ENCODE measurements at regions not wholly inside any gene's neighbourhood (a gene's known extent, or its start where the extent isn't known, plus 50 kb on each side); places are given as distances from the start of the nearest gene placed in this dataset.
A peak's percentile ranks its signal among the peaks of the same experiment; 100 is the strongest.

DNA sequence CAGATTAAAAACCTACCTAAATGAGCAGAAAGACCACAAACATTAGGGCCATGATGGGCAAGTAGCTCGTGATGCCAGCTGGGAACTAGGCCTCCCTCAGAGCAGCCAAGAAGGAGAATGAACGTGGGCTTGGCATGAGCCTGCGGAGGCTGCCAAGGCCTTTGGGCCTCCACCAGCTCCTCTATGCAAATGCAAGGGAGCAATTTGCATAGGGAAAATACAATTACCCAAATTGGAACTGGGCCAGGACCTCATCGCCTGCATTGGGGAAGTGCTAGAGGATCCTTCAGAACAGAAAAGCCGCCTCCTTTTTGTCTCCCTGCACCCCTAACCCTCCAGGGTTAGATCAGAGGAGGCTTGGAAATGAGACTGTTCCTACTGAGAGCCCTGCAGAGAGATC, 326.4 kb downstream of the SMAD2 start:
- no peak for TF ChIP-seq CTCF (conservative IDR thresholded peaks at IDR 0.05; ENCODE audit: low read length)
- DNase-seq (ENCODE audit: low read depth) = no peak
- H3K4me3 ChIP-seq (ENCODE audit: low read length) = no peak overlapping the region

- H3K4me3 ChIP-seq (ENCODE audit: low read length) = no peak overlapping the region
- no peak for DNase-seq (ENCODE audit: low read depth)
- no peak for TF ChIP-seq CTCF (conservative IDR thresholded peaks at IDR 0.05; ENCODE audit: low read length)
Observed at GRCh38 chr18:47603158-47603557, 327.3 kb downstream of the SMAD2 start.

GRCh38 chr18:47602273-47602897, 328.1 kb downstream of the SMAD2 start:
- no peak overlapping the region for H3K4me3 ChIP-seq (ENCODE audit: low read length)
- no peak for TF ChIP-seq CTCF (conservative IDR thresholded peaks at IDR 0.05; ENCODE audit: low read length)
- DNase-seq (ENCODE audit: low read depth) = no peak

DNA sequence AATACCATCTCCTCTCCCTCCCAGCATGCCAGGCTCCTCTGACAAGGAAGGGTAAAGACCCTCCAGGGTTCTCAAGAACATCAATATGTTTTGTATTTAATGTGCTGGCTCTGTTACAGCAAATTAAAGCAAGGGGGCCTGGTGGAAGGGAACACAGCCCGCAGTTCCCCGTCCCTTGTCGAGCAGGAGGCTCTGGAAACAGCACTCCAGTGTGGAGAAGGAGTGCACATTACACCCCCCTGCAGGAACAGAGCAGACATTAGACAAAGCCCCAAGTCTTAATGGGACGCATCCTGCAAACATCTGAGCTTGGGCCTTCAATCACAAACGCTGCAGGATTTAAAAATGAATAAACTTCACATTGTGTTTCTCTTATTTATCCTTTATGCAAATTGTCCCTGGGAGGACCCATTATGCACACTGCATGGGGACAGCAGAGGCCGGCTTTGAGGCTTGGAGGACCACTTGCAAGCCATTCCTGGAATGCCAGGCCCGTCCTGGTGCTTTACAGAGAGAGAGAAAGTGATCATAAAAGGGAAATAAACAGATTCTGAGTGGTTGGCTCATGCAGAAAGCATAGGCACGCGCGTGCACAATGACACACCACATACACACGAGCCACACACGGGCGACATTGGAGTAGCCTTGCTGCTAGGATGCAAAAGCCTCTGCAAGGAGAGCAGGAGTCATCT, 328.7 kb downstream of the SMAD2 start:
- DNase-seq (ENCODE audit: low read depth) = no peak
- no peak overlapping the region for H3K4me3 ChIP-seq (ENCODE audit: low read length)
- TF ChIP-seq CTCF (conservative IDR thresholded peaks at IDR 0.05; ENCODE audit: low read length) = no peak

DNA sequence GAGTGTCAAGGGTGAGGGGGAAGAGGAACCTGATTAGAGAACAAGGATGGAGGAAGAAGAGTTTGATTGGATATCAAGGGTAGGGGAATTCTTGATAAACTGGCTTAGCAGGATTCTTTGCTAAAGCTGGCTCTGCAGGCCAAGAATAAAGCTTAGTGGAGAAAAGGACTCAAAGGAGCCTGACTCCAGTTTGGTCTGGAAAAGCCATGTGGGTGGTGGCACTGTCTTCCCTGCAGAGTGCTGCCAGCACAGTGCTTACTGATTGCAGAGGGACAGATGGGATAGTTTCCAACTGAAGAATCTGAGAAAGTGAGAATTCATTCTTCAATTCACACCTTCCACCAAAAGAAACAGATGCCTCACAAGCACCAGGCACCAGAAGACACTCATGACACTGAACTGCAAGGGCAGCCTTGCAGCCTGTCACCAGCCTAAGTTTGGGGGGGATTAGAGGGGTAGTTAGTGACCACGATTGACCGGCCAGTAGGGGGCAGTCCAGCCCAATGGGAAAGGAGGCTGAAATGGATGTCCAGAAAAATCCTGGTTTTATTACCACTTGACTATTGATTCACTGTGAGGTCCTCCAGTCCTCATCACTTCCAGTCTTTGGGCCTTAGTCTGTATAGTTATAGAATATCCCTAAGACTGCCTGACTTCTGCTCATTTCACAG, 334.5 kb downstream of the SMAD2 start:
- TF ChIP-seq CTCF (conservative IDR thresholded peaks at IDR 0.05; ENCODE audit: low read length) = peak; percentile 22
- DNase-seq (ENCODE audit: low read depth) = no peak
- H3K4me3 ChIP-seq (ENCODE audit: low read length) = no peak overlapping the region

DNA sequence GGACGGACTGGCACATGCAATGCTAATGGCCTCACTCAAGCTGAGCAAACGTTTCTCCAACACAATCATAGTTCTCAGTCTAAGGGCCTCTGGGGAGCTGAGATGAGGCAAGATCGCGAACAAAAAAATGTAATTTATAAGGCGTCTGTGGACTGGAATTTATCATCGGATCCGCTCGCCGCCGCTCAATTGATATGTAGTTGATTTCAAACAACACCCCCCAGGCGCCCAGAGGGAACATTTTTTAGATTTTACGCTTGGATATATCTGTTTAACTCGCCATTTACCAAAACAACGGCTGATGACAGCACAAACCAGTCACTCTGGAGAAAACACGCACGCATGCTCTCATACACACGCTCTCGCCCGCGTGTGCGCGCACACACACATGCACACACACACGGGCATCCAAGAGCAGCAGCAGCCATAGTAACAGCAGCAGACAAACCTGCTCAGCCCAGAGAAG, 335.8 kb downstream of the SMAD2 start:
- no peak for DNase-seq (ENCODE audit: low read depth)
- no peak overlapping the region for H3K4me3 ChIP-seq (ENCODE audit: low read length)

More for the DNA sequence above, 335.8 kb downstream of the SMAD2 start:
- TF ChIP-seq CTCF (conservative IDR thresholded peaks at IDR 0.05; ENCODE audit: low read length) = no peak
